Thymus (tissue), 11 donors: ENCODE measurements at regions not wholly inside any gene's neighbourhood (a gene's known extent, or its start where the extent isn't known, plus 50 kb on each side); places are given as distances from the start of the nearest gene placed in this dataset.

Experiments
- DNase-seq, 9 donors: peaks; one replicate each; pipeline ENCODE4 v3.0.0-alpha.2; 2013; ENCODE audit warnings: low spot score in 9 of 9, low read depth in 6 of 9, missing footprints in 1 of 9
- H3K27ac ChIP-seq, 2 donors: one replicate each; pipeline ENCODE4 v1.5.1; 2013; ENCODE audit warnings: control low read depth in 1 of 2, low read depth in 1 of 2, low read length in 1 of 2, mild to moderate bottlenecking in 1 of 2, moderate library complexity in 1 of 2
- H3K27me3 ChIP-seq, 2 donors: one replicate each; pipeline ENCODE4 v1.5.1; 2013; ENCODE audit warnings: low read length in 1 of 2; ENCODE audit not compliant: control insufficient read depth in 2 of 2, insufficient read depth in 1 of 2
- H3K36me3 ChIP-seq, 2 donors: one replicate each; pipeline ENCODE4 v1.5.1; 2013; ENCODE audit warnings: low read length in 1 of 2, mild to moderate bottlenecking in 1 of 2, moderate library complexity in 1 of 2; ENCODE audit not compliant: control insufficient read depth in 2 of 2, insufficient read depth in 2 of 2
- H3K4me1 ChIP-seq, 2 donors: one replicate each; pipeline ENCODE4 v1.5.1; 2013; ENCODE audit warnings: low read length in 2 of 2; ENCODE audit not compliant: control insufficient read depth in 2 of 2, insufficient read depth in 2 of 2
- H3K4me3 ChIP-seq, 2 donors: one replicate each; pipeline ENCODE4 v1.5.1; 2013; ENCODE audit warnings: low read length in 2 of 2, control low read depth in 1 of 2, mild to moderate bottlenecking in 1 of 2
- H3K9me3 ChIP-seq, 2 donors: one replicate each; pipeline ENCODE4 v1.5.1; 2013; ENCODE audit warnings: low read length in 1 of 2, mild to moderate bottlenecking in 1 of 2; ENCODE audit not compliant: control insufficient read depth in 2 of 2, insufficient read depth in 1 of 2
- WGBS: extraction: QIAGEN DNeasy Blood & Tissue Kit; methylation state at CpG from one replicate; pipeline ENCODE4 v1.1.7; 2013; 5-methylcytosine and 5-hydroxymethylcytosine counted together
- donor health status: healthy.

GRCh38 chr12:93317227-93317626, 60.5 kb upstream of the NUDT4 start:
- WGBS = 67% methylated on average over 6 of the region's 6 CpGs
- peak in 4 of 9 donors; percentile 11 to 60 (median 24) for DNase-seq
- H3K4me3 ChIP-seq = no peak overlapping the region

DNA sequence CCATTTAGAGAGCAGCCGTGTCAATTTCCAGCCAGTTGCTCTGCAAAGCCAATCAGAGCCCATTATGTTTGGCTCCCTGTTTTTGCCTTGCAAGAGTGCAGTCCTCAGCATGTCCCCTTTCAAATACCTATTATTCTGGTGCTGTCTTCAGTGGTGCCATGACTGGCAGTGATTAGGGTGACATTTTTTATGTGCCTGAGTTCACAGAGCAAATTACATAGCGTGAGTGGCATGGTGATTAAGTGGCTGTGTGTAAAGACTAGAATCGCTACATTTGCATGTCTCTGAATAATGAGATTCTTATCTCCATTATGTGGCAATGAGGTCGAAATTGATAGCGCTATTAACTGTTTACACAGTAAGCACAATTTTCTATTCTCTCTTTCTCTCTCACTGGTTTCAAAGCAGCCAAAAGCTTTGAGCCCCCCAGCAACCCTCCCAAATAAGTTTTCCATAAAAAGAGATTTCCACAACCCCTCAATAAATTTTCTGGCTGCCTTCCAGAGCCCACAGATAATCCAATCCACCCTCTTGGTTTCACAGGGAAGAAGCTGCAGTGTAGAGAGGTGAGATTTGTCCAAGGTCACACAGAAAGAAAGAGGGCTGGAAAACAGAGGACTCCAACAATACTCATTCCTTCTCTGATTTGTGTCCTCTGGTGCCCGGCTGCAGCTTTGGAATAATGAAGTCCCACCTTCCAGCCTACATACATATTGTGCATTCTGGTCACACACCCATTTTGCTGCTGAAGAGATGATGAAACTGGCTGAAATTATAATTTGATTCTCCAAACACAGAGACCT, 58.8 kb upstream of the NUDT4 start:
- Histone ChIP-seq H3K36me3 (no peaks in the 10 kb centered on the region), H3K4me3 (no peak overlapping the region), H3K27ac (no peak overlapping the region), H3K4me1 (no peaks in the 10 kb centered on the region), H3K27me3 (no peaks in the 10 kb centered on the region), H3K9me3 (no peaks in the 10 kb centered on the region)
- no peak for DNase-seq
- whole genome bisulfite sequencing = 94% methylated on average over 6 of the region's 6 CpGs

More at GRCh38 chr12:93317227-93317626, 60.5 kb upstream of the NUDT4 start:
- H3K27ac ChIP-seq = no peak overlapping the region
- no peaks in the 10 kb centered on the region for H3K36me3 ChIP-seq
- H3K9me3 ChIP-seq = no peaks in the 10 kb centered on the region
- no peaks in the 10 kb centered on the region for H3K4me1 ChIP-seq
- no peaks in the 10 kb centered on the region for H3K27me3 ChIP-seq

- no peak for DNase-seq
- H3K27me3 ChIP-seq = no peaks in the 10 kb centered on the region
- no peak overlapping the region for H3K4me3 ChIP-seq
- no peak overlapping the region for H3K27ac ChIP-seq
- H3K9me3 ChIP-seq = no peaks in the 10 kb centered on the region
- WGBS = 95% methylated on average over 5 of the region's 5 CpGs
- no peaks in the 10 kb centered on the region for H3K4me1 ChIP-seq
- no peaks in the 10 kb centered on the region for H3K36me3 ChIP-seq
These were observed 58.1 kb upstream of the NUDT4 start for GRCh38 chr12:93319523-93320050.

- H3K4me3 ChIP-seq = no peak overlapping the region
- H3K36me3 ChIP-seq = no peaks in the 10 kb centered on the region
- DNase-seq = no peak
- no peaks in the 10 kb centered on the region for H3K27me3 ChIP-seq
- no peak overlapping the region for H3K27ac ChIP-seq
- no peaks in the 10 kb centered on the region for H3K4me1 ChIP-seq
- H3K9me3 ChIP-seq = no peaks in the 10 kb centered on the region
- WGBS = 92% methylated on average over 2 of the region's 2 CpGs
These were observed 54.9 kb upstream of the NUDT4 start for GRCh38 chr12:93322784-93323183.

DNA sequence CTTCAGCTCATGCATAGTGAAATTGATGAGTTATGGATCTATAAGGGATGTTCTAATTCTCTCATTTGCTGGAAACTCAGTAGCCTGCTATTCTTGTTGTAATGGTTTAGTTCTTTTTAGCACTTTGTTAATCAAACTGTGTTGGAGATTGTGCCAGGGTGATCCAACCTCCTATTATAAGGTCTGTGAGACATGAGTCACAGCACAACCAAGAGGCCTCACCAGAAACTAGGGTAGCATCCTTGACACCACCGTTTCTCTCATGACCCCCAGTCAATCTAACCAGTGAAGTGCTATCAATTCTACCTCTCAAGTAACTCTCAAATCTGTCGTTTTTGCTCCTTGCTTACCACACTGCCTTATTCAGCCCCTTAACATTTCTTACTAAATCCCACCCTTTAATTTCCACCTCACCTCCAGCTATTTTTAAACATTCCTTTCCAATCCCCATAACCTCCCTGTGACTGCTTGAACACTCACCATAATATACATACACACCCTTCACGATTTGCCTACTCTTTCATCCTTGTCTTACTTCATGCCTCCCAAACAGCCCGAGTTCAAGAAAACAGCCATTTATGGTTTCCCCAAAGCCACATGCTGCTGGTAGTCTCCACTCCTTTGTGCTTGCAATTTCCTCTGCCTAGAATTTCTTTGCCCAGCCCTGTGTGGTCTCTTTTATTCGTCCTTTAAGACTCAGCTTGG, 53.9 kb upstream of the NUDT4 start:
- no peaks in the 10 kb centered on the region for H3K36me3 ChIP-seq
- no peak for DNase-seq
- 92% methylated on average over 5 of the region's 5 CpGs for WGBS
- no peak overlapping the region for H3K4me3 ChIP-seq
- H3K4me1 ChIP-seq = no peaks in the 10 kb centered on the region
- no peaks in the 10 kb centered on the region for H3K27me3 ChIP-seq
- H3K27ac ChIP-seq = no peak overlapping the region
- H3K9me3 ChIP-seq = no peaks in the 10 kb centered on the region

- Histone ChIP-seq H3K9me3 (no peaks in the 10 kb centered on the region), H3K4me3 (no peak overlapping the region), H3K27ac (no peak overlapping the region), H3K27me3 (no peaks in the 10 kb centered on the region), H3K4me1 (no peaks in the 10 kb centered on the region), H3K36me3 (no peaks in the 10 kb centered on the region)
- no peak for DNase-seq
- WGBS = 98% methylated on average over 7 of the region's 7 CpGs
These were observed 51.9 kb upstream of the NUDT4 start for GRCh38 chr12:93325855-93326254.
